MCF 10A (cell line): ENCODE measurements at regions not wholly inside any gene's neighbourhood (a gene's known extent, or its start where the extent isn't known, plus 50 kb on each side); places are given as distances from the start of the nearest gene placed in this dataset.

ENCODE experiments used
- BruUV-seq: library from RNA; stranded (reverse); fragments of 400-500 nt; replicated peaks from 2 replicates; lab custom pipeline; 2021; lab: Mats Ljungman, UMichigan
- CTCF ChIA-PET: fragments of 300-600 bp; sonication (Branson Sonifier 250); formaldehyde crosslinking; extraction: SDS; loops from one replicate; lab custom pipeline; 2021; ENCODE audit warnings: antibody characterized with exemption, inconsistent platforms; lab: Yijun Ruan, JAX
- POLR2A ChIA-PET: fragments of 300-600, 350-650 bp; sonication (Branson Sonifier 250); formaldehyde crosslinking; extraction: SDS; loops from one replicate; lab custom pipeline; 2020; ENCODE audit warnings: antibody characterized with exemption, inconsistent platforms; lab: Yijun Ruan, JAX
- DNase-seq: peaks from one replicate; pipeline ENCODE4 v3.0.0-alpha.2; 2018; ENCODE audit not compliant: unreplicated experiment
- H3K27ac Mint-ChIP-seq: one replicate; pipeline ENCODE4 v1.8.0; 2022; ENCODE audit warnings: mild to moderate bottlenecking, low read depth, mixed read lengths; ENCODE audit not compliant: unreplicated experiment
- H3K27me3 Mint-ChIP-seq: one replicate; pipeline ENCODE4 v1.8.0; 2022; ENCODE audit warnings: mixed read lengths; ENCODE audit not compliant: insufficient read depth, unreplicated experiment
- H3K36me3 Mint-ChIP-seq: one replicate; pipeline ENCODE4 v1.8.0; 2022; ENCODE audit warnings: mild to moderate bottlenecking, moderate library complexity, mixed read lengths; ENCODE audit not compliant: insufficient read depth, unreplicated experiment
- H3K4me1 Mint-ChIP-seq: one replicate; pipeline ENCODE4 v1.8.0; 2022; ENCODE audit warnings: mixed read lengths; ENCODE audit not compliant: insufficient read depth, unreplicated experiment
- H3K4me3 Mint-ChIP-seq: one replicate; pipeline ENCODE4 v1.8.0; 2022; ENCODE audit warnings: mild to moderate bottlenecking, moderate library complexity, mixed read lengths; ENCODE audit not compliant: unreplicated experiment
- H3K9me3 Mint-ChIP-seq: one replicate; pipeline ENCODE4 v1.8.0; 2022; ENCODE audit warnings: mixed read lengths; ENCODE audit not compliant: unreplicated experiment
- intact Hi-C: fragments of 100-400 bp; cut with micrococcal nuclease; formaldehyde crosslinking; loops from 2 replicates; pipeline ENCODE4 v1.14.1; 2022
- TF ChIP-seq, protein P1 (sequence below): fragments of 200-600 bp; IDR thresholded peaks from one replicate; pipeline ENCODE4 v1.8.0; 2022; ENCODE audit warnings: antibody characterized with exemption, mild to moderate bottlenecking; ENCODE audit not compliant: unreplicated experiment

- no peaks in the 10 kb centered on the region for H3K36me3 Mint-ChIP-seq
- BruUV-seq = no TSS peak
- CTCF ChIA-PET = interaction anchor here (0.7 to 1.1 kb wide), 3 partner anchors 11 to 78 kb away, joined by 3 read pairs; no protein-coding TSS in a partner anchor
- intact Hi-C loops = no loop called here
- H3K9me3 Mint-ChIP-seq = no peaks in the 10 kb centered on the region
- no peaks in the 10 kb centered on the region for H3K27me3 Mint-ChIP-seq
- H3K27ac Mint-ChIP-seq = no peak overlapping the region
- H3K4me1 Mint-ChIP-seq = no peaks in the 10 kb centered on the region
- POLR2A ChIA-PET = interaction anchor here (0.6 kb wide), 1 partner anchor 87 kb away, joined by 4 read pairs; no protein-coding TSS in a partner anchor
- H3K4me3 Mint-ChIP-seq = no peak overlapping the region
- no peak for DNase-seq
- TF ChIP-seq, protein P1, sequence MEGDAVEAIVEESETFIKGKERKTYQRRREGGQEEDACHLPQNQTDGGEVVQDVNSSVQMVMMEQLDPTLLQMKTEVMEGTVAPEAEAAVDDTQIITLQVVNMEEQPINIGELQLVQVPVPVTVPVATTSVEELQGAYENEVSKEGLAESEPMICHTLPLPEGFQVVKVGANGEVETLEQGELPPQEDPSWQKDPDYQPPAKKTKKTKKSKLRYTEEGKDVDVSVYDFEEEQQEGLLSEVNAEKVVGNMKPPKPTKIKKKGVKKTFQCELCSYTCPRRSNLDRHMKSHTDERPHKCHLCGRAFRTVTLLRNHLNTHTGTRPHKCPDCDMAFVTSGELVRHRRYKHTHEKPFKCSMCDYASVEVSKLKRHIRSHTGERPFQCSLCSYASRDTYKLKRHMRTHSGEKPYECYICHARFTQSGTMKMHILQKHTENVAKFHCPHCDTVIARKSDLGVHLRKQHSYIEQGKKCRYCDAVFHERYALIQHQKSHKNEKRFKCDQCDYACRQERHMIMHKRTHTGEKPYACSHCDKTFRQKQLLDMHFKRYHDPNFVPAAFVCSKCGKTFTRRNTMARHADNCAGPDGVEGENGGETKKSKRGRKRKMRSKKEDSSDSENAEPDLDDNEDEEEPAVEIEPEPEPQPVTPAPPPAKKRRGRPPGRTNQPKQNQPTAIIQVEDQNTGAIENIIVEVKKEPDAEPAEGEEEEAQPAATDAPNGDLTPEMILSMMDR = no peak
Observed at GRCh38 chr3:162200836-162201235, 704.2 kb downstream of the OTOL1 start.

GRCh38 chr3:162206648-162207047 lies 710.0 kb downstream of the OTOL1 start:
- H3K4me1 Mint-ChIP-seq = no peaks in the 10 kb centered on the region
- BruUV-seq = no TSS peak
- DNase-seq = no peak

DNA sequence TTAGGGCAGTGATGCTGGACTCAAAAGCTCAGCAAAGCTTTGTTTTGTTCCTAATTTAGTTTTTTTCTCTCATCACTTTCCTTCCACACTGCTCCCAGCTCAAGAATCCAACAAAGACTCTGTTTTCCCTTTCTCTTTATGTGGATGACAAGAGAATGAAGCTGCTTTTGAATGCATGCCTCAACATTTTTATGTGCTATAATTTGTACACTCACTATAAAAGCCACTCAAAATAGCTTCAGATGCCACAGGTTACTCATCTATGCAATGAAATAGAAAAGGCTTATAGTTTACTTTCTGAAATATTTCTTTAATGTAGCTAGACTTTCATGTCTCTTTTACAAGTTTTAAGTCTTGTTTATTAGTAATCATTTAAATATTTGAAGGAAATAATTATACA lies 714.9 kb downstream of the OTOL1 start:
- POLR2A ChIA-PET = no interaction called here
- no peaks in the 10 kb centered on the region for H3K4me1 Mint-ChIP-seq
- CTCF ChIA-PET = interaction anchor here (0.7 kb wide), 1 partner anchor 672 kb away, joined by 3 read pairs; no protein-coding TSS in a partner anchor
- no peaks in the 10 kb centered on the region for H3K36me3 Mint-ChIP-seq
- H3K27me3 Mint-ChIP-seq = no peaks in the 10 kb centered on the region
- TF ChIP-seq, protein P1 = no peak
- no peak for DNase-seq
- no TSS peak for BruUV-seq
- intact Hi-C loops = no loop called here
- H3K4me3 Mint-ChIP-seq = no peak overlapping the region
- H3K9me3 Mint-ChIP-seq = no peaks in the 10 kb centered on the region
- no peak overlapping the region for H3K27ac Mint-ChIP-seq

More at GRCh38 chr3:162206648-162207047, 710.0 kb downstream of the OTOL1 start:
- ChIA-PET POLR2A (no interaction called here), CTCF (no interaction called here)
- Mint-ChIP-seq H3K27me3 (no peaks in the 10 kb centered on the region), H3K36me3 (no peaks in the 10 kb centered on the region), H3K27ac (no peak overlapping the region), H3K9me3 (no peaks in the 10 kb centered on the region), H3K4me3 (no peak overlapping the region)
- TF ChIP-seq, protein P1 = no peak
- intact Hi-C loops = no loop called here

DNA sequence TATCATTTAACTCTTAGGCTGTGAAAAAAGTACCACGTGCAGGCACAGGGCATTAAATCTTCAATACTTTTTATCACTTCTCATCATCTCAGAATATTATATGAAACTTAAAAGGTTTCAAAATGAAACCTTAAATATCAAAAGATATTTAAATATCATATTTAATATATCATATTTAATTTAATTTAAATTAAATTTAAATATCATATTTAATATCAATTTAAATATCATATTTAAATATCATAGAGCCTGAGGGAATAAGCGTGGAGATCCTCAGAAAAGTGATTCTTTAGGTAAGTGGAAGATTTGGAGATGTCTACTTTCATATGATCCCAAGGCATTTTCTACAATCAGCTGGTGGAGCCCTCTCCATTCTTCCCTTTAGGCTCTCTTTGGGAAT lies 716.6 kb downstream of the OTOL1 start:
- no peaks in the 10 kb centered on the region for H3K4me1 Mint-ChIP-seq
- TF ChIP-seq, protein P1 = no peak
- ChIA-PET POLR2A (no interaction called here), CTCF (interaction anchor here (0.6 kb wide), 1 partner anchor 94 kb away, joined by 3 read pairs; no protein-coding TSS in a partner anchor)
- H3K27me3 Mint-ChIP-seq = no peaks in the 10 kb centered on the region
- intact Hi-C loops = no loop called here
- H3K4me3 Mint-ChIP-seq = no peak overlapping the region
- no peak for DNase-seq
- no peaks in the 10 kb centered on the region for H3K9me3 Mint-ChIP-seq
- H3K36me3 Mint-ChIP-seq = no peaks in the 10 kb centered on the region
- no peak overlapping the region for H3K27ac Mint-ChIP-seq
- no TSS peak for BruUV-seq
